Erythroblast (primary cell): ENCODE measurements at regions not wholly inside any gene's neighbourhood (a gene's known extent, or its start where the extent isn't known, plus 50 kb on each side); places are given as distances from the start of the nearest gene placed in this dataset.

ENCODE experiments used
- DNase-seq, 2 experiments: peaks; one replicate each; lab custom pipeline; 2025; lab: John Stamatoyannopoulos, UW
- GATA1 ChIP-seq: IDR thresholded peaks from 2 replicates; pipeline ENCODE4 v1.6.1; 2011; ENCODE audit warnings: low read depth, mild to moderate bottlenecking, control low read depth, low read length, moderate library complexity
- POLR2A ChIP-seq: IDR thresholded peaks from 2 replicates; pipeline ENCODE4 v1.6.1; 2011; ENCODE audit warnings: mild to moderate bottlenecking, low read length

- no peak for TF ChIP-seq GATA1
- no peak for TF ChIP-seq POLR2A
Measured at GRCh38 chr4:54897590-54897989, 227.8 kb downstream of the KDR start.

GRCh38 chr4:54882616-54883015 is 224.9 kb downstream of the KIT start:
- no peak for DNase-seq
- TF ChIP-seq POLR2A (no peak), GATA1 (no peak)

More at GRCh38 chr4:54897590-54897989, 227.8 kb downstream of the KDR start:
- DNase-seq, result no peak

GRCh38 chr4:54879576-54879975 is 221.8 kb downstream of the KIT start:
- DNase-seq, result no peak
- TF ChIP-seq GATA1, result no peak
- TF ChIP-seq POLR2A, result no peak

DNA sequence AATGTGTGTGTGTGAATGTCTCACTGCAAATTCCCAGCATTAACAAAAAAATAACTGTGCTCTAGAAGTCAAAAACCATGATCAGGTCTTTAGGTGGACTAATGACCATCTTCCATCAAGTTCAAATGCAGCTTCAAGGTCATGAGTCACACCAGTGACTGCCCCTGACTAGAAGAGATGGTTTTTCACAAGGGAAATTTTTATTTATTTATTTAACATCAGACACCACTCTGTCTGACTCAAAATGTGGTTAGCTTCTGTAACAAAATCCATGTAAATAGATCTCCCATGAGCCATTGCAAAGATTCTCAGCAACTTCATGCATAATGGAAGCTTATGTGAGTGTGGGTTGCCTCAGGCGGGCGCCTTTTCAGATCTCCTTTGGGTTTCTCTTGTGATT is 219.2 kb downstream of the KIT start:
- DNase-seq, result no peak
- no peak for TF ChIP-seq GATA1
- TF ChIP-seq POLR2A, result no peak

DNA sequence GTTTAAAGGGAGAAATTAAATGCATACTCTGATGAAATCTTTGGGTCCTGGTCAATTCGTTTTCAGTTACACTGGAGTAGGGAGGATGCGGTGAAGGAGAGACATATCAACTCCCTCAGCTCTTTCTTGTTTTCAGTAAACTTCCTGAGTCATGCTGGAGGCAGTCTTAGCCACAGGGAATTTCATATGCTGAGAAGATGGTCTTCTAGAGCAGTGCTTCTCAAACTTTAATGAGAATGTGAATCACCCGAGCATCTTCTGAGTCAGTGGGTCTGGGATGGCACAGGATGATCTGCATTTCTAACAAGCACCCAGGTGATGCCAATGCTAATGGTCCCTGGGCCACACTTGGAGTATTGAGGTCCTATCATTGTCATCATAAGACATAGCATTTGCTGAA is 214.5 kb downstream of the KIT start:
- no peak for TF ChIP-seq POLR2A
- TF ChIP-seq GATA1, result no peak
- DNase-seq, result no peak

DNA sequence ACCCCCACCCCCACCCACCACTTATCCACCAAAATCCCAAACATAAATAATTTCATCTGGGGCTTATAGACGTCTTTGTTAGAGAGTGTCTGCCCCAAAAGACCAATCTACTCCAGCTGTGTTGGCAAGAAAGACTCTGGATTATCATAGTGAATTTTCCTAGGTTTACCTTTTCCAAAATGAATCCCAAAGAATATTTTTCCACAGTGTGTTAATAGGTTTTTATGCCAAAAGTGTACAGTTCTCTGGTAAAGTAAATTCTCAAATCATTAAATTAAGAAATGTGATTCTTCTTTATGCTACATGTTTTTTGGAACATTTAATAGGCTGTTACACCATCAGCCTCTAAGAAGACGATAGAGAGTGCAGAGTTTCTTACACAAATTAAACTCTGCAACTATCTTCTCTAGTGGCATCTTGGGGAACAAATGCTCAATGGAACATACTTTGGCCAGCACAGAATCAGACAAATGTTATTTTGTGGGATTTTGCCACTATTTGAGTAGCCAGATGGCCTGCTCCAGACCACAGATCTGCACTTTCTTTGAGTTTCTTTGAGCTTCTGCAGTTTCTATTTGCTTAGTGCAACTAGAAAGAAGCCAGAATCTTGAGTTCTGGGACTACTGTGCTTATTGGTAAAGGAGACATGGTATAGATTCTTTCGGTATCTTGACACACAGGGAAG is 206.0 kb downstream of the KIT start:
- no peak for DNase-seq
- TF ChIP-seq GATA1 (no peak), POLR2A (no peak)

DNA sequence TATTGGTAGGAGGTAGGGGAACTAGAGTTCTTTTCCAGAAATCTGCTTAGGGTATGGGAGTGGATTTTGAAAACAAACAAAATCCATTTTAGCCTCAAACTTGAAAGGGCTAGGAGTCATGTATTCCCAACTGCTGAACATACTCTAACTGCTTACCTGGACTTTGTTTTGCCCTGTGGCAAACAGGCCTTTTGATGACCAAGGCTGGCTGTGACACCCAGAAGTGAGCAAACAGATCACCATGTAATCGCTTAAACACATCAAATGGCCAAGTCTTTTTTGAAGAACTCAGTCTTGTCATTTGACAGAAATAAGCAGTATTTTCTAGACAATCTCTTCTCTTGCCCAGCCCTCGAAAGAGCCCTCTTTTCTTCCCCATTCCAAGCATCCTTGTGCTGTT is 203.4 kb downstream of the KIT start:
- TF ChIP-seq GATA1, result no peak
- no peak for TF ChIP-seq POLR2A
- DNase-seq, result no peak

DNA sequence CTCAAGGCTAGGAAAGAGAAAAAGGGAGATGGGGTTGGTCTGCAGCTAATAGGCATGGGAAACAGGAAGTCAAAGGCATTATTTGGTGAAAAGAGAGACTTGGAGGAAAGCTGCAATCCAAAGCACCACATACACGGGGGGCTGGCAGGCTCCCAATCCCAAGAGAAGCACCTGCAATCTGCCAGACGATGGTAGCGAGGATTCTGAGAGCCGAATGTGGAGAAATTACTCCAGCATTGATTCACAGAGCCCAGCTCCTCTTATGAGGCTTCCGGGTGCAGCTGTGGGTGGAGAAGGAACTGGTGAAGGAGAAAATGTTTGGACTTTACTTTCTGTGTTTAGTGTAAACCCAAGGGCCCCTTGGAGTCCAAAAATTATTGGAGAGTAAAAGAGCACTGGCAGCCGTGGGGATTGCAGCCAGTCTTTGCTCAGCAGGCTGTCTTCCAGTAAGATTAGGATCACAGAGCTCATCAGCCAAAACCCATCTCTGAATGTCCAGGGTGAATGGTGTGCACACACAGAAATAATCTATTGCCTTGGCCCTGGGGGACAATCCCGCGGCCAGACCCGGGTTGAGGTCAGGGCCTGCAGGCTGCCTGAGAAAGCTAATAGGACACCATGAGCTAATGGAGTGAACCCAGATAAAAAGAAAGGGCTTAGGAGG is 197.6 kb downstream of the KIT start:
- TF ChIP-seq GATA1 (no peak), POLR2A (no peak)
- DNase-seq, result no peak

DNA sequence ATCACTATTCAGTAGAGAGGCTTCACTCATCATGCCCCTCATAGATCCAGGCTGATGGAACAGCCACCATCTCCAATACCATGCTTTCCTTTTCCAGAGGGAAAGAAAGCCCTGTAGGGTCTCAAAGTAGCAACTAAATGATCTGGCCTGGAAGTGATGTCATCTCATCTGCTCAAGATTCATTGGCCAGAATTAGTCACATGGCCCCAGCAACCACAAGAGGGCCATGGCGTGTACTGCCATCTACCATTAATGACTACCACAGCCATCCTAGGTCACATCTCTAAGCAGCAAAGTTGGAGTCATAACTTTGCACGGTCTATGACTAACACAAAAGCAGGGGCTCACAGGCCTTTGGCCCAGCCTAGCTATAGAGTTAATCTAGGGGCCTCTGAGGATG is 194.8 kb downstream of the KIT start:
- TF ChIP-seq POLR2A (no peak), GATA1 (no peak)
- peak in 1 of 2 experiments; percentile 7 for DNase-seq

DNA sequence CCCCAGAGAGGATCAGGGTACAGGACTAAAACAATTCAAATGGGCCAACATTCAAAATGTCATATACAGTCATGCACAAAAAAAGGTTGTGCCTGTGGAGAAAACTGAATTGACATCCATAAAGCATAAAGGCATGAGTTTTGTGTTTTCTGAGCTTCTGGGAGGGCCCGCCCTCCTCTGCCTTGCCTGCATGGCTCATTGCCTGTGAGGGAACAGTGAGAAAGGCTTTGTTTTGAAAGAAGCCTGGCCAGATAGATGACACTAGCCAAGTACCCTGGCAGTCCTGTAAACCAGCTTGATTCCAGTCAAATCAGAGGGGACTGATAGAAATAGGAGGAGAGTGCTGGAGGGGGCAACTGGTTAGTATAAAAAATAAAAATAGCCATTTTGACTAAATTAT is 194.3 kb downstream of the KIT start:
- TF ChIP-seq GATA1, result no peak
- no peak for TF ChIP-seq POLR2A

DNA sequence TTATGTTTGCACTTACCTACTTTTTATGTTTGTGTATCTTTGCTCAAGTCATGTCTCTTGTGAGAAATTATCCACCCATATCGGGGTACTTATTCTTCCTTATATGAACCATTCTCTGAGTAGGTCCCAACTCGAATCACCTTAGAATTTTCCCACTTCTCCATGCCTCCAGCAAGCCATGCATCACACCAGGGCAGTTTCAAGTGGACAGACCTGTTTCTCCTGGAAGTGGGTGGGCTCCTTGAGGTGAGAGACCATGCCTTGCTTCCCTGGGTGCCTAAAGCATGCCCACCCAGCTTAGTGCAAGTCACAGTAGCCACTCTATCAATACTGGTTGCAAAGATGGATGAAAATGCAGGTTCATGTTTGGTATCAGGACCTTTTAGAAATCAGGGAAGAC is 187.2 kb downstream of the KIT start:
- DNase-seq, result no peak
- no peak for TF ChIP-seq GATA1
- no peak for TF ChIP-seq POLR2A

More for the DNA sequence above, 194.3 kb downstream of the KIT start:
- DNase-seq, result no peak

DNA sequence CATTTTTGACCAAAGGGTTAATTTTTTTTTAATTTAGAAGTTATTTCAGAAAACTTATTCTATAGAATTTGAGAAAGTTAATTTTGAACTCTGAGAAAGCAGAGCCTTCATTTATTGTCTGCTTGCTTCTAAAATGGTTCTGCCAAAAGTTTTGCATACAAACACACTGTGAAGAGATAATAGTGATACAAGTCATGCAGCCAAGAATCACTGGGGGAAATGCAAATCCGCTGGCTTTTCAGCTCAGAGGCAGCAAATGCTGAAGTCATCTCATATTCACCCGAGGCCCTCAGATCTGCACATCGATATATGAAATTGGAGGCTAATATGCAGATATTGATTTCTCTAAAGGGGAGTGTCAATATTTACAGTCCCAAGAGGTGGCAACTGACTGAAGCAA is 186.2 kb downstream of the KIT start:
- DNase-seq, result no peak
- TF ChIP-seq GATA1 (no peak), POLR2A (no peak)

DNA sequence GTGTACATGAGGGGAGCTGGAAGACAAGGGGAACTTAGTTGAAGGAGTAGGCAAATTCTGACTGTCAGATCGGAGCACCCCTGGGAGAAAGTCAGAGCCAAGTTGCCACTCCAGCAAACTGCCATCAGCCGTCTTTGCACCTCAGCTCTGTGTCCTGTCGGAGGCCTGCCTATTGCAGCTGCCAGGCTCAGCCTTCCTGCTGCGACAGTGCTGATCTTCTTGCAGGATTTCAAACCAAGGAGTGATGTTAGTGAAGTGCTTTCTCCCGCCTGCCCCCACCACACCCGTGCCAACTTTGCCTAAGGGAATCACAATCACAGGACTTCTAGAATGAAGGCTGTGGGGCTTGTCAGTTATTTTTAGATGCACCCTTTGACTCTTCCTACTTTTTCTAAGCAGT is 185.3 kb downstream of the KIT start:
- DNase-seq, result no peak
- TF ChIP-seq GATA1, result no peak
- TF ChIP-seq POLR2A, result no peak

DNA sequence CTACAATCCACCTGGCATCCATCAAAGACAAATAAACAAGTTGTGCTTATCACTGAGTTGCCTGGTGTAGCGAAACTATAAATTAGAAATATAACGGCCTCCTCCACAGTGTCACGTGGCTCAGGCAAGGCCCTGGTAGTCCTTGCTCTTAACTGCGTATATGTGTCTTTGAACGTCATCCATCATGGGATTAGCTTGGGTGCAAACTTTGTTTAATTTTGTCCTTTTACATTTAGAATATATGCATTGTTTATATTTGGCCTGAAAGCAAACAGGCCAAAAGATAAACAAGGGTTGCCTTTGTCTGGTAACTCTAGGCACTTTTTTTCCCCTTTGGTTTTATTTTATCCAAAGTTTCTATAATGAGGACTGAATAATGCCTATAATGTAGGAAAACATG is 184.9 kb downstream of the KIT start:
- TF ChIP-seq POLR2A (no peak), GATA1 (no peak)
- DNase-seq, result no peak

DNA sequence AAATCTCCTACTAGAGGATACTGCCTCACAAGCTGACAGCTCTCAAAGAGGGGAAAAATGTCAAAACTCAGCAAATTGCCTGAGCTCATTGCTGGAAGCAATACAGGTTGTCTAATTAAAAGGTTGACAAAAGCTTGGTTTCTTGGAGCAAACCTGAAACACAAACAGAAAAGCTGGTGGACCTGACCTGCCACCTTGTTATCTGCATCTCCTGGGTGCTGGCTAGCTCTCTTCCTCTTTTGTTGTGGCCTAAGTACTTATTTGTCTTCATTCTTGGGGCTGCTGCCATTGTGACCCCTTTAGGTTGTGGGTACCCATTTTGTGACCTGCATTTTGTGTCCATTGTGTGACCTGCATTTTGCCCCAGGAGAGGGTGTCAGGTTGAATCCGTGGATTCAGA is 184.5 kb downstream of the KIT start:
- no peak for TF ChIP-seq GATA1
- TF ChIP-seq POLR2A, result no peak
- no peak for DNase-seq
